A673 (cell line): ENCODE measurements at regions not wholly inside any gene's neighbourhood (a gene's known extent, or its start where the extent isn't known, plus 50 kb on each side); places are given as distances from the start of the nearest gene placed in this dataset.

ENCODE experiments used
- BruUV-seq: library from RNA; stranded (reverse); fragments of 400-500 nt; replicated peaks from 2 replicates; lab custom pipeline; 2021; lab: Mats Ljungman, UMichigan
- CTCF ChIA-PET: fragments of 300-600 bp; sonication (Branson Sonifier 250); formaldehyde crosslinking; loops from one replicate; lab custom pipeline; 2022; ENCODE audit warnings: antibody characterized with exemption; lab: Charles Lee
- POLR2A ChIA-PET: fragments of 300-600 bp; sonication (Branson Sonifier 250); formaldehyde crosslinking; loops from one replicate; lab custom pipeline; 2022; ENCODE audit warnings: antibody characterized with exemption; ENCODE audit not compliant: low non-redundant PET; lab: Charles Lee
- DNase-seq: peaks from one replicate; pipeline ENCODE4 v3.0.0-alpha.2; 2015; ENCODE audit warnings: low spot score
- H3K27ac ChIP-seq: fragments of 200-600 bp; sonication (generic); 2 replicates; pipeline ENCODE4 v1.5.1; 2016; ENCODE audit warnings: mixed run types, low read depth, mild to moderate bottlenecking, mixed read lengths, antibody characterized with exemption, low read length; ENCODE audit not compliant: poor library complexity, severe bottlenecking
- H3K27me3 ChIP-seq: fragments of 200-600 bp; sonication (generic); replicated peaks from 2 replicates; pipeline ENCODE4 v1.6.1; 2017; ENCODE audit warnings: mixed run types, low read depth, mild to moderate bottlenecking, mixed read lengths, antibody characterized with exemption, low read length; ENCODE audit not compliant: insufficient read depth, poor library complexity
- H3K36me3 ChIP-seq: fragments of 200-600 bp; sonication (generic); 2 replicates; pipeline ENCODE4 v1.6.1; 2016; ENCODE audit warnings: mixed run types, mild to moderate bottlenecking, mixed read lengths, antibody characterized with exemption, low read length; ENCODE audit not compliant: insufficient read depth, poor library complexity, severe bottlenecking
- H3K4me1 ChIP-seq: fragments of 200-600 bp; sonication (generic); 2 replicates; pipeline ENCODE4 v1.6.1; 2017; ENCODE audit warnings: mixed run types, mild to moderate bottlenecking, mixed read lengths, antibody characterized with exemption, low read length; ENCODE audit not compliant: insufficient read depth, poor library complexity, severe bottlenecking
- H3K4me3 ChIP-seq: fragments of 200-600 bp; sonication (generic); 2 replicates; pipeline ENCODE4 v1.5.1; 2016; ENCODE audit warnings: low read depth, mixed run types, mild to moderate bottlenecking, mixed read lengths, low read length; ENCODE audit not compliant: poor library complexity, severe bottlenecking
- H3K9me3 ChIP-seq: fragments of 200-600 bp; sonication (generic); 2 replicates; pipeline ENCODE4 v1.6.1; 2016; ENCODE audit warnings: mixed run types, low read depth, mild to moderate bottlenecking, mixed read lengths, antibody characterized with exemption, low read length; ENCODE audit not compliant: poor library complexity, severe bottlenecking
- CTCF ChIP-seq: fragments of 300-800, 200-600 bp; sonication (generic); conservative IDR thresholded peaks from 2 replicates; pipeline ENCODE4 v1.5.1; 2017; ENCODE audit warnings: low read depth, mild to moderate bottlenecking, antibody characterized with exemption, low read length, moderate library complexity, mixed read lengths
- EZH2 ChIP-seq: fragments of 200-600 bp; sonication (generic); IDR thresholded peaks from 2 replicates; pipeline ENCODE4 v1.6.1; 2017; ENCODE audit warnings: borderline replicate concordance, low read depth, mild to moderate bottlenecking, mixed read lengths, antibody characterized with exemption, low read length; ENCODE audit not compliant: poor library complexity, severe bottlenecking
- intact Hi-C: fragments of 100-400 bp; cut with micrococcal nuclease; formaldehyde crosslinking; loops from one replicate; pipeline ENCODE4 v1.10.0; 2022; ENCODE audit not compliant: unreplicated experiment

GRCh38 chr11:41826085-41826484 is 366.6 kb upstream of the LRRC4C start:
- TF ChIP-seq CTCF (no peak), EZH2 (no peak)
- intact Hi-C loops, result no loop called here
- Histone ChIP-seq H3K4me1 (no peaks in the 10 kb centered on the region), H3K4me3 (no peak overlapping the region), H3K36me3 (no peaks in the 10 kb centered on the region), H3K27me3 (no peaks in the 10 kb centered on the region), H3K27ac (no peak overlapping the region), H3K9me3 (peaks cover 58% of the 10 kb centered on the region)
- ChIA-PET POLR2A (no interaction called here), CTCF (no interaction called here)
- no peak for DNase-seq
- BruUV-seq, result no TSS peak

- TF ChIP-seq CTCF (no peak), EZH2 (no peak)
- intact Hi-C loops, result no loop called here
- no peak overlapping the region for H3K27ac ChIP-seq
- ChIA-PET CTCF (interaction anchor here (0.7 kb wide), 1 partner anchor 1176 kb away, joined by 5 read pairs; no protein-coding TSS in a partner anchor), POLR2A (no interaction called here)
- no peak overlapping the region for H3K4me3 ChIP-seq
- no TSS peak for BruUV-seq
- H3K36me3 ChIP-seq, result no peaks in the 10 kb centered on the region
- no peak for DNase-seq
- no peaks in the 10 kb centered on the region for H3K4me1 ChIP-seq
- peaks cover 69% of the 10 kb centered on the region for H3K9me3 ChIP-seq
- no peaks in the 10 kb centered on the region for H3K27me3 ChIP-seq
These were observed 377.0 kb upstream of the LRRC4C start for GRCh38 chr11:41836431-41836830.

DNA sequence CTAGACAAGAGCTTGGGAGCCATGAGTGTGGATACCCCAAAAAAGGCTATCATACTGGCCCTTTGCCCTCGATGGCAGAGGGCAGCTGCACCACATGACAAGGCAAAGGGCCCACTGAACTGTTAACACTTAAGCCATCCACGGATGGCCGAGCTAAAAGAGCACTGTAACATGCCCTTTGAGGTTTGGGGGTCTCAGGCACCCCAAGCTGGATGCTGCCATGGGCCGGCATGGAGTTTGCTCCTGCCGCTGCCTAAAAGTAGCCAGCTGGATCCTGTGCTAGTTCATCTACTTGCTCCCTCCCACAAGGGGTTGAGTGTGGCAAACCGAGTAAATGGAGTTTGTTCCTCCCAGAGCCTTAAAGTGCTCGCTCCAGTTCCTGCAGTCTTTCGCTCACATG is 383.2 kb upstream of the LRRC4C start:
- Histone ChIP-seq H3K9me3 (peaks cover 71% of the 10 kb centered on the region), H3K27me3 (no peaks in the 10 kb centered on the region), H3K4me1 (no peaks in the 10 kb centered on the region), H3K36me3 (no peaks in the 10 kb centered on the region), H3K27ac (no peak overlapping the region), H3K4me3 (no peak overlapping the region)
- no TSS peak for BruUV-seq
- ChIA-PET POLR2A (no interaction called here), CTCF (no interaction called here)
- intact Hi-C loops, result no loop called here
- DNase-seq, result no peak
- TF ChIP-seq EZH2 (no peak), CTCF (no peak)
